Activated CD8-positive, alpha-beta T cell treated with anti-CD3 and anti-CD28 coated beads for 36 hours (primary cell): ENCODE measurements at regions not wholly inside any gene's neighbourhood (a gene's known extent, or its start where the extent isn't known, plus 50 kb on each side); places are given as distances from the start of the nearest gene placed in this dataset.

Experiments used
- ATAC-seq: fragments of 200-7000 bp; cut with Tn5 transposase; one replicate; pipeline ENCODE4 v1.10.0; 2021; ENCODE audit warnings: mild to moderate bottlenecking, moderate library complexity
- CTCF ChIA-PET: fragments of 350-600 bp; sonication (Branson Sonifier 250); formaldehyde crosslinking; loops from one replicate; lab custom pipeline; 2021; ENCODE audit warnings: antibody characterized with exemption; lab: Charles Lee
- POLR2A ChIA-PET: fragments of 350-600 bp; sonication (Branson Sonifier 250); formaldehyde crosslinking; loops from one replicate; lab custom pipeline; 2021; ENCODE audit warnings: antibody characterized with exemption; lab: Charles Lee
- DNase-seq: peaks from one replicate; pipeline ENCODE4 v3.0.0-alpha.2; 2020
- H3K27ac Mint-ChIP-seq: one replicate; pipeline ENCODE4 v1.8.0; 2021; ENCODE audit warnings: mild to moderate bottlenecking, mixed read lengths
- H3K27me3 Mint-ChIP-seq: one replicate; pipeline ENCODE4 v1.8.0; 2021; ENCODE audit warnings: mixed read lengths
- H3K36me3 Mint-ChIP-seq: one replicate; pipeline ENCODE4 v1.8.0; 2021; ENCODE audit warnings: low read depth, mixed read lengths
- H3K4me1 Mint-ChIP-seq: one replicate; pipeline ENCODE4 v1.8.0; 2021; ENCODE audit warnings: low read depth, mixed read lengths
- H3K4me3 Mint-ChIP-seq: one replicate; pipeline ENCODE4 v1.8.0; 2021; ENCODE audit warnings: mild to moderate bottlenecking, moderate library complexity, mixed read lengths
- H3K9me3 Mint-ChIP-seq: one replicate; pipeline ENCODE4 v1.8.0; 2021; ENCODE audit warnings: mixed read lengths
- intact Hi-C: fragments of 100-400 bp; cut with micrococcal nuclease; formaldehyde crosslinking; loops from one replicate; pipeline ENCODE4 v1.10.0; 2022
- TF ChIP-seq, protein P1 (sequence below): fragments of 200-600 bp; IDR thresholded peaks from one replicate; pipeline ENCODE4 v1.8.0; 2022; ENCODE audit warnings: antibody characterized with exemption, mild to moderate bottlenecking

- Mint-ChIP-seq H3K4me3 (no peak overlapping the region), H3K4me1 (no peaks in the 10 kb centered on the region), H3K36me3 (no peaks in the 10 kb centered on the region), H3K27ac (no peak overlapping the region), H3K9me3 (peaks cover 1% of the 10 kb centered on the region), H3K27me3 (no peaks in the 10 kb centered on the region)
- ChIA-PET CTCF (interaction anchor here (0.7 kb wide), 1 partner anchor 34 kb away, joined by 3 read pairs; no protein-coding TSS in a partner anchor), POLR2A (interaction anchor here (0.6 kb wide), 1 partner anchor 126 kb away, joined by 3 read pairs; no protein-coding TSS in a partner anchor)
- ATAC-seq: no peak
- no peak for DNase-seq
- TF ChIP-seq, protein P1, sequence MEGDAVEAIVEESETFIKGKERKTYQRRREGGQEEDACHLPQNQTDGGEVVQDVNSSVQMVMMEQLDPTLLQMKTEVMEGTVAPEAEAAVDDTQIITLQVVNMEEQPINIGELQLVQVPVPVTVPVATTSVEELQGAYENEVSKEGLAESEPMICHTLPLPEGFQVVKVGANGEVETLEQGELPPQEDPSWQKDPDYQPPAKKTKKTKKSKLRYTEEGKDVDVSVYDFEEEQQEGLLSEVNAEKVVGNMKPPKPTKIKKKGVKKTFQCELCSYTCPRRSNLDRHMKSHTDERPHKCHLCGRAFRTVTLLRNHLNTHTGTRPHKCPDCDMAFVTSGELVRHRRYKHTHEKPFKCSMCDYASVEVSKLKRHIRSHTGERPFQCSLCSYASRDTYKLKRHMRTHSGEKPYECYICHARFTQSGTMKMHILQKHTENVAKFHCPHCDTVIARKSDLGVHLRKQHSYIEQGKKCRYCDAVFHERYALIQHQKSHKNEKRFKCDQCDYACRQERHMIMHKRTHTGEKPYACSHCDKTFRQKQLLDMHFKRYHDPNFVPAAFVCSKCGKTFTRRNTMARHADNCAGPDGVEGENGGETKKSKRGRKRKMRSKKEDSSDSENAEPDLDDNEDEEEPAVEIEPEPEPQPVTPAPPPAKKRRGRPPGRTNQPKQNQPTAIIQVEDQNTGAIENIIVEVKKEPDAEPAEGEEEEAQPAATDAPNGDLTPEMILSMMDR: no peak
- intact Hi-C loops: no loop called here
These were observed 1928.6 kb downstream of the PCDH9 start for GRCh38 chr13:65301506-65301905.

GRCh38 chr13:65300220-65300619, 1929.9 kb downstream of the PCDH9 start:
- intact Hi-C loops: no loop called here
- no peaks in the 10 kb centered on the region for H3K4me1 Mint-ChIP-seq
- H3K4me3 Mint-ChIP-seq: no peak overlapping the region
- no peak for ATAC-seq
- TF ChIP-seq, protein P1: no peak
- CTCF ChIA-PET: no interaction called here
- H3K27ac Mint-ChIP-seq: no peak overlapping the region
- POLR2A ChIA-PET: no interaction called here
- no peaks in the 10 kb centered on the region for H3K27me3 Mint-ChIP-seq
- no peak for DNase-seq
- H3K36me3 Mint-ChIP-seq: no peaks in the 10 kb centered on the region
- peaks cover 6% of the 10 kb centered on the region for H3K9me3 Mint-ChIP-seq

DNA sequence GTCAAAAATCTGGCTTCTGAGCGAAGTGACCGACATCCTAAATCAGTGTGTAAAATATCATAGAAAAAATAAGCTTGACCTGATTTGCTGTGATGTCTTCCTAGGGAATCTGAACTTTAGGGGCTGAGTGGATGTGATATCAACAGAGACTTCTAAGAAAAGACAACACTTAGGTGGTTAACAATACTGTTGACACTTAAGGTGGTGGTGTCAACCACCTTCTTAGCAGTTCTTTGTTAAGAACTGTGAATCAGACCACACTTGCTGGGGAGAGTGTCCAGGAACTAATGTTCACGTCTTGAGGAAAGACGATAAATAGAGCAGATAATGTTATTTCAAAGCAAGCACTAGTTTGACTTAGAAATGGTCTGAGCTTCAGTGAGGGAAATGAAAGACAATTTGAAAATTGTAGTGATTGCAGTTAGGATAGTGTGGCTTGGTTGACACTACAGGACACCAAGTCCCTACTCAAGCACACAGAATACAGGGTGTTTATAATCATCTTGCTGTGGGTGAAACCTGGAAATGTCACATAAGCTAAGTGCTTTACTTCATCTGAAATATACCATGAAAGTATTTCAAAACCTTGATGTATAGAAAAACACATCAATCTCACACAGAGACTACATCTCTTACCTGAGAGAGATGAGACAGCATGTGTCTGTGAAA, 1936.5 kb downstream of the PCDH9 start:
- H3K36me3 Mint-ChIP-seq: no peaks in the 10 kb centered on the region
- DNase-seq (no peak), ATAC-seq (no peak)
- no peak overlapping the region for H3K4me3 Mint-ChIP-seq
- TF ChIP-seq, protein P1: no peak
- no peak overlapping the region for H3K27ac Mint-ChIP-seq
- ChIA-PET POLR2A (no interaction called here), CTCF (no interaction called here)
- intact Hi-C loops: no loop called here
- peaks cover 11% of the 10 kb centered on the region for H3K9me3 Mint-ChIP-seq
- H3K4me1 Mint-ChIP-seq: no peaks in the 10 kb centered on the region
- H3K27me3 Mint-ChIP-seq: no peaks in the 10 kb centered on the region

- H3K4me3 Mint-ChIP-seq: no peak overlapping the region
- CTCF ChIA-PET: no interaction called here
- TF ChIP-seq, protein P1: no peak
- no peaks in the 10 kb centered on the region for H3K4me1 Mint-ChIP-seq
- DNase-seq: no peak
- POLR2A ChIA-PET: no interaction called here
- H3K27ac Mint-ChIP-seq: no peak overlapping the region
- no peaks in the 10 kb centered on the region for H3K36me3 Mint-ChIP-seq
- peaks cover 9% of the 10 kb centered on the region for H3K9me3 Mint-ChIP-seq
- intact Hi-C loops: no loop called here
- ATAC-seq: no peak
- H3K27me3 Mint-ChIP-seq: no peaks in the 10 kb centered on the region
These were observed 1937.6 kb downstream of the PCDH9 start for GRCh38 chr13:65292488-65292901.

DNA sequence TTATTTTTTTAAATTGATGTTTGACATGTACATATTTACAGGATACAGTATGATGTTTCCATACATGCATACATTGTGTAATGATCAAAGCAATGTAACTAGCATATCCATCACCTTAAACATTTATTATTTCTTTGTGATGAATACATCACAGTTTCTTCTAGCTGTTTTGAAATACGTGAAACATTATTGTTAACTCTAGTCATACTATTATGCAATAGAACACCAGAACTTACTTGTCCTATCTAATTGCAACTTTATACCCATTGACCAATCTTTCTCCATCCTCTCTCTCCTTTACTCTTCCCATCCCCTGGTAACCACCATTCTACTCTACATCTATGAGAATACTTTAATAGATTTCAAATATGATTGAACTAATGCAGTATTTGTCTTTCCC, 1942.7 kb downstream of the PCDH9 start:
- TF ChIP-seq, protein P1: no peak
- Mint-ChIP-seq H3K4me1 (no peaks in the 10 kb centered on the region), H3K27me3 (no peaks in the 10 kb centered on the region)

More for the DNA sequence above, 1942.7 kb downstream of the PCDH9 start:
- peaks cover 9% of the 10 kb centered on the region for H3K9me3 Mint-ChIP-seq
- DNase-seq (no peak), ATAC-seq (no peak)
- ChIA-PET POLR2A (no interaction called here), CTCF (no interaction called here)
- intact Hi-C loops: no loop called here
- no peaks in the 10 kb centered on the region for H3K36me3 Mint-ChIP-seq
- no peak overlapping the region for H3K27ac Mint-ChIP-seq
- no peak overlapping the region for H3K4me3 Mint-ChIP-seq
